Neuronal stem cell (in vitro differentiated cells): ENCODE measurements at regions not wholly inside any gene's neighbourhood (a gene's known extent, or its start where the extent isn't known, plus 50 kb on each side); places are given as distances from the start of the nearest gene placed in this dataset.

Source experiments
- DNase-seq: peaks from one replicate; pipeline ENCODE4 v3.0.0-alpha.2; 2013; ENCODE audit warnings: low spot score
- H2AFZ ChIP-seq: one replicate; pipeline ENCODE4 v1.6.1; 2013; ENCODE audit warnings: mild to moderate bottlenecking, low read length, inconsistent platforms
- H2AK5ac ChIP-seq: 2 replicates; pipeline ENCODE4 v1.6.1; 2013; ENCODE audit warnings: low read depth, mild to moderate bottlenecking, inconsistent platforms, low read length, moderate library complexity, mixed read lengths
- H2BK120ac ChIP-seq: 2 replicates; pipeline ENCODE4 v1.6.1; 2013; ENCODE audit warnings: low read depth, mild to moderate bottlenecking, inconsistent platforms, low read length, moderate library complexity, mixed read lengths
- H2BK12ac ChIP-seq: one replicate; pipeline ENCODE4 v1.6.1; 2013; ENCODE audit warnings: low read length, inconsistent platforms
- H2BK15ac ChIP-seq: 2 replicates; pipeline ENCODE4 v1.6.1; 2013; ENCODE audit warnings: mild to moderate bottlenecking, low read length, inconsistent platforms, mixed read lengths
- H2BK5ac ChIP-seq: one replicate; pipeline ENCODE4 v1.6.1; 2013; ENCODE audit warnings: inconsistent platforms, mild to moderate bottlenecking, low read length, moderate library complexity
- H3K14ac ChIP-seq: one replicate; pipeline ENCODE4 v1.6.1; 2013; ENCODE audit warnings: low read length, inconsistent platforms
- H3K18ac ChIP-seq: 2 replicates; pipeline ENCODE4 v1.6.1; 2013; ENCODE audit warnings: low read length, inconsistent platforms
- H3K23ac ChIP-seq: 2 replicates; pipeline ENCODE4 v1.6.1; 2013; ENCODE audit warnings: low read depth, mild to moderate bottlenecking, mixed read lengths, low read length, inconsistent platforms; ENCODE audit not compliant: poor library complexity
- H3K27ac ChIP-seq: replicated peaks from 3 replicates; pipeline ENCODE4 v1.5.1; 2013; ENCODE audit warnings: low read length, inconsistent platforms
- H3K27me3 ChIP-seq, 3 experiments: 2 replicates each; pipeline ENCODE4 v1.6.1; 2013; ENCODE audit warnings: low read length in 3 of 3, mild to moderate bottlenecking in 2 of 3, inconsistent platforms in 1 of 3, low read depth in 1 of 3, mixed read lengths in 1 of 3, moderate library complexity in 1 of 3; ENCODE audit not compliant: control insufficient read depth in 3 of 3, insufficient read depth in 3 of 3
- H3K36me3 ChIP-seq, 2 donors: replicated peaks in 1 of 2; 2 replicates each; pipeline ENCODE4 v1.6.1; 2013; ENCODE audit warnings: low read length in 2 of 2; ENCODE audit not compliant: control insufficient read depth in 2 of 2, insufficient read depth in 2 of 2
- H3K4ac ChIP-seq: 2 replicates; pipeline ENCODE4 v1.6.1; 2013; ENCODE audit warnings: inconsistent platforms, mild to moderate bottlenecking, low read length, moderate library complexity
- H3K4me1 ChIP-seq, 2 donors: 1 replicate in 1 of 2; 2 replicates in 1 of 2; pipeline ENCODE4 v1.6.1; 2013; ENCODE audit warnings: low read length in 2 of 2, low read depth in 1 of 2; ENCODE audit not compliant: control insufficient read depth in 2 of 2, insufficient read depth in 1 of 2
- H3K4me2 ChIP-seq: one replicate; pipeline ENCODE4 v1.6.1; 2013; ENCODE audit warnings: mild to moderate bottlenecking, low read length, inconsistent platforms; ENCODE audit not compliant: insufficient read depth, poor library complexity, severe bottlenecking
- H3K4me3 ChIP-seq, 2 donors: 2 replicates each; pipeline ENCODE4 v1.5.1; 2013; ENCODE audit warnings: low read length in 2 of 2, mild to moderate bottlenecking in 2 of 2, inconsistent platforms in 1 of 2, moderate library complexity in 1 of 2
- H3K79me1 ChIP-seq: one replicate; pipeline ENCODE4 v1.6.1; 2013; ENCODE audit warnings: low read depth, mild to moderate bottlenecking, inconsistent platforms, low read length, moderate library complexity
- H3K9ac ChIP-seq: one replicate; pipeline ENCODE4 v1.6.1; 2013; ENCODE audit warnings: mild to moderate bottlenecking, low read depth, low read length, inconsistent platforms; ENCODE audit not compliant: poor library complexity
- H3K9me3 ChIP-seq, 2 donors: replicated peaks in 1 of 2; 2 replicates each; pipeline versions ENCODE3 to v1.6.1; 2013; ENCODE audit warnings: low read length in 2 of 2, mild to moderate bottlenecking in 2 of 2, inconsistent platforms in 1 of 2, low read depth in 1 of 2, mixed read lengths in 1 of 2, moderate library complexity in 1 of 2; ENCODE audit not compliant: control insufficient read depth in 2 of 2, insufficient read depth in 1 of 2
- H4K8ac ChIP-seq: one replicate; pipeline ENCODE4 v1.6.1; 2013; ENCODE audit warnings: low read depth, mild to moderate bottlenecking, inconsistent platforms, low read length, moderate library complexity
- H4K91ac ChIP-seq: one replicate; pipeline ENCODE4 v1.6.1; 2013; ENCODE audit warnings: low read length, low read depth, mild to moderate bottlenecking, inconsistent platforms; ENCODE audit not compliant: poor library complexity
- WGBS, 2 donors: extraction: QIAGEN DNeasy Blood & Tissue Kit; methylation state at CpG; one replicate each; pipeline ENCODE4 v1.1.7; 2013; ENCODE audit warnings: missing lambda C conversion rate in 2 of 2, mixed read lengths in 1 of 2; ENCODE audit not compliant: insufficient read length in 2 of 2, insufficient replicate concordance in 1 of 2; ENCODE audit errors: extremely low coverage in 2 of 2; 5-methylcytosine and 5-hydroxymethylcytosine counted together

DNA sequence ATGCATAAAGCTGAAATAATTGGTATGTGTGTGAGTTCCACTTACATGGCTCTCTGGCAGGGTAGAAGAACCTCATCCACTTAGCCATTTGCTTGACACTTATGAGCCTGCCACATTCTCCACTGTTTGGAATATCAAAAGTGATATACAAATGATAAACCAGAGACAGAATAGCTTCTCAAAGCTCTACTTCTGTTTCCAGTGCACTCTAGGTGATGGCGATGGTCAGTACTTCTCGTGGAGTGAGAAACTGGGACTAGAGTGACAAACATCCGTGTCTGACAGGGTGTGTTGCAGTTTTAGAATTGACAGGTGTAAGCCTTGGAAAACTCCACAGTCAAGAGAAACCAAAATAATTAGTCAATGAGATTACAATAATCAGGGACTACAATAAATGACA, 935.8 kb upstream of the TYRP1 start:
- no peak overlapping the region for H2BK15ac ChIP-seq
- no peak overlapping the region for H3K14ac ChIP-seq
- H3K4ac ChIP-seq, result no peak overlapping the region
- H3K9ac ChIP-seq, result no peak overlapping the region
- no CpG with 5 or more reads among the region's 3 CpGs for WGBS, 2 donors
- no peak overlapping the region for H3K4me3 ChIP-seq
- no peak overlapping the region for H2AK5ac ChIP-seq
- H3K4me1 ChIP-seq, result no peaks in the 10 kb centered on the region
- H2AFZ ChIP-seq, result no peak overlapping the region
- H2BK12ac ChIP-seq, result no peak overlapping the region
- no peak overlapping the region for H2BK120ac ChIP-seq
- no peak overlapping the region for H3K18ac ChIP-seq
- H3K36me3 ChIP-seq, result no peaks in the 10 kb centered on the region
- H2BK5ac ChIP-seq, result no peak overlapping the region
- no peaks in the 10 kb centered on the region for H3K9me3 ChIP-seq
- H3K27ac ChIP-seq, result no peak overlapping the region
- DNase-seq, result no peak
- no peaks in the 10 kb centered on the region for H3K27me3 ChIP-seq
- no peak overlapping the region for H4K91ac ChIP-seq
- H3K79me1 ChIP-seq, result no peaks in the 10 kb centered on the region
- H4K8ac ChIP-seq, result no peak overlapping the region
- no peak overlapping the region for H3K23ac ChIP-seq
- no peak overlapping the region for H3K4me2 ChIP-seq

DNA sequence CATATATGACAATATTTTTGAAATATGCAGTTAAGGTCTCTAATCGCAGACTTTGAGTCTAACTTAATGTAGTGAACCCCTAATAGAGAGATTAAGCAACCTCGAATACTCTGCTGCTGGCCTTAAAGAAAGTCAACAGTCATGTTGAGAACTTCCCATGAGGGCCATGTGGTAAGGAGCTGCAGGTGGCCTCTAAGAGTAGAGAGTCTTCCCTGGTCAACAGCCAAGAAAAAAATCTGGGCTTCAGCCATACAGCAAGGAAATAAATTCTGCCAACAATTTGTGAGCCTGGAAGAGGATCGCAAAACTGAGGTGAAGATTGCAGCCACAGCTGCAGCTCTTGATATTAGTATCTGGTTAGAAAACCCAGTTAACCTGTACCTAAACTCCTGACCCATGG, 935.2 kb upstream of the TYRP1 start:
- Histone ChIP-seq H3K23ac (no peak overlapping the region), H2AK5ac (no peak overlapping the region), H4K91ac (no peak overlapping the region), H2AFZ (no peak overlapping the region), H3K36me3 (no peaks in the 10 kb centered on the region), H2BK120ac (no peak overlapping the region), H3K4me1 (no peaks in the 10 kb centered on the region), H3K18ac (no peak overlapping the region), H3K4me2 (no peak overlapping the region), H3K27me3 (no peaks in the 10 kb centered on the region), H3K27ac (no peak overlapping the region), H2BK12ac (no peak overlapping the region), H3K79me1 (no peaks in the 10 kb centered on the region), H3K9ac (no peak overlapping the region), H3K14ac (no peak overlapping the region), H2BK15ac (no peak overlapping the region), H3K4ac (no peak overlapping the region), H3K4me3 (no peak overlapping the region), H2BK5ac (no peak overlapping the region), H4K8ac (no peak overlapping the region), H3K9me3 (no peaks in the 10 kb centered on the region)
- WGBS, 2 donors, result no CpG with 5 or more reads among the region's 3 CpGs
- no peak for DNase-seq

GRCh38 chr9:11779971-11780370, 913.2 kb upstream of the TYRP1 start:
- no peak overlapping the region for H2BK5ac ChIP-seq
- no peak overlapping the region for H4K91ac ChIP-seq
- WGBS, 2 donors, result no CpG with 5 or more reads among the region's 4 CpGs
- H3K4ac ChIP-seq, result no peak overlapping the region
- H3K36me3 ChIP-seq, result no peaks in the 10 kb centered on the region
- H4K8ac ChIP-seq, result no peak overlapping the region
- no peak overlapping the region for H2AFZ ChIP-seq
- no peak for DNase-seq
- H2BK15ac ChIP-seq, result no peak overlapping the region
- no peak overlapping the region for H2BK12ac ChIP-seq
- H3K9ac ChIP-seq, result no peak overlapping the region
- no peaks in the 10 kb centered on the region for H3K27me3 ChIP-seq
- no peaks in the 10 kb centered on the region for H3K4me1 ChIP-seq
- H3K4me2 ChIP-seq, result no peak overlapping the region
- no peak overlapping the region for H3K14ac ChIP-seq
- H2BK120ac ChIP-seq, result no peak overlapping the region
- H3K4me3 ChIP-seq, result no peak overlapping the region
- no peaks in the 10 kb centered on the region for H3K9me3 ChIP-seq
- no peak overlapping the region for H2AK5ac ChIP-seq
- H3K27ac ChIP-seq, result no peak overlapping the region
- no peak overlapping the region for H3K18ac ChIP-seq
- H3K23ac ChIP-seq, result no peak overlapping the region
- H3K79me1 ChIP-seq, result no peaks in the 10 kb centered on the region

- no peak overlapping the region for H3K18ac ChIP-seq
- WGBS, 2 donors, result no CpG with 5 or more reads among the region's 1 CpG
Measured at GRCh38 chr9:11792870-11793269, 900.3 kb upstream of the TYRP1 start.

More at GRCh38 chr9:11792870-11793269, 900.3 kb upstream of the TYRP1 start:
- H3K27ac ChIP-seq, result no peak overlapping the region
- H4K8ac ChIP-seq, result no peak overlapping the region
- no peak for DNase-seq
- H3K4me2 ChIP-seq, result no peak overlapping the region
- H3K23ac ChIP-seq, result no peak overlapping the region
- H3K9ac ChIP-seq, result no peak overlapping the region
- H3K4me1 ChIP-seq, result no peaks in the 10 kb centered on the region
- no peak overlapping the region for H2BK120ac ChIP-seq
- no peaks in the 10 kb centered on the region for H3K36me3 ChIP-seq
- no peaks in the 10 kb centered on the region for H3K79me1 ChIP-seq
- no peaks in the 10 kb centered on the region for H3K9me3 ChIP-seq
- no peak overlapping the region for H4K91ac ChIP-seq
- no peak overlapping the region for H2BK12ac ChIP-seq
- no peak overlapping the region for H2BK5ac ChIP-seq
- H2BK15ac ChIP-seq, result no peak overlapping the region
- no peak overlapping the region for H2AFZ ChIP-seq
- no peaks in the 10 kb centered on the region for H3K27me3 ChIP-seq
- no peak overlapping the region for H3K4me3 ChIP-seq
- no peak overlapping the region for H3K14ac ChIP-seq
- no peak overlapping the region for H3K4ac ChIP-seq
- no peak overlapping the region for H2AK5ac ChIP-seq
